GM13976 (cell line): ENCODE measurements at regions not wholly inside any gene's neighbourhood (a gene's known extent, or its start where the extent isn't known, plus 50 kb on each side); places are given as distances from the start of the nearest gene placed in this dataset.

Source experiments
- DNase-seq: peaks from one replicate; pipeline ENCODE4 v3.0.0; 2012; ENCODE audit warnings: low spot score
- CTCF ChIP-seq: IDR thresholded peaks from 2 replicates; pipeline ENCODE4 v1.5.1; 2012; ENCODE audit warnings: borderline replicate concordance, mild to moderate bottlenecking; ENCODE audit not compliant: insufficient read depth; ENCODE audit errors: extremely low read depth, missing control alignments, control extremely low read depth
- in situ Hi-C: fragments of 300-500 bp; cut with MboI; formaldehyde crosslinking; loops from one replicate; pipeline ENCODE4 v1.12.0; 2022; ENCODE audit warnings: low sequenced_read_pairs, mixed read lengths, inconsistent platforms; ENCODE audit not compliant: unreplicated experiment

DNA sequence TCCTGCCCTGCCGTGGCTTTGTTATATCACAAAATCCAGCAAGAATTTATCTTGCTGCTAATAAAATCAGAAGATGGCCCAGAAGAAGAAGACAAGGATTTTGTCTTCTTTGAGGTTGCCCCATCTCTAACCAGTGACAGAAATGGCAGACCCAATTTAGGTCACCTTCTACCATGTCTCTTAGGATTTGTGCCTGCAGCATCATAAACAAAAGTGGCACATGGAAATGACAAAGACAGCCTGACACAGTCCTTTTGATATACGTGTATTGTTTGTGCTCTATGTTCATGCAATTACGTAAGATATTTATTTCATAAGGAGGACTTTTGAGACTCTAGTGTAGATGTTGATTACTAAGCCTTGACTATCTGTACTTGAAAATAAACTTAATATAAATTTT lies 135.9 kb upstream of the TMTC4 start:
- DNase-seq, result no peak
- TF ChIP-seq CTCF, result no peak
- in situ Hi-C loops, result no loop called here

- in situ Hi-C loops, result no loop called here
- no peak for DNase-seq
- no peak for TF ChIP-seq CTCF
Observed at GRCh38 chr13:100809856-100810255, 135.3 kb upstream of the TMTC4 start.

DNA sequence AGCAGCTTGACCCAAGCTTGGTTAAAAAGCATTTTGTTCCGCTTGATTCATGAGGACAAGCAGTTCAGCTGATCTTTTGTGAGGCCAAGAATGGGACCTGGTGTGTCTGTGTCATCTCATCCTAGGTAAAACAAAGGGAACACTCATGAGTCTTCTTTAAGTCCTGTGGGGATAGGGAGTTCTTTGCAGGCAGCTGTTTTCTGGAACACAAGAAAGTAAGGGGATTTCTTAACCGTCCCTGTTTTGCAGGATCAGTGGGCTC lies 134.5 kb upstream of the TMTC4 start:
- TF ChIP-seq CTCF, result no peak
- in situ Hi-C loops, result no loop called here
- no peak for DNase-seq

- in situ Hi-C loops, result no loop called here
- no peak for TF ChIP-seq CTCF
- DNase-seq, result no peak
Observed at GRCh38 chr13:100808330-100809128, 133.9 kb upstream of the TMTC4 start.

GRCh38 chr13:100803091-100803490 lies 128.5 kb upstream of the TMTC4 start:
- DNase-seq, result no peak
- TF ChIP-seq CTCF, result no peak
- in situ Hi-C loops, result no loop called here

GRCh38 chr13:100800283-100800875 lies 125.8 kb upstream of the TMTC4 start:
- TF ChIP-seq CTCF, result no peak
- in situ Hi-C loops, result no loop called here
- DNase-seq, result no peak
